CD4-positive, CD25-positive, alpha-beta regulatory T cell (primary cell): ENCODE measurements at regions not wholly inside any gene's neighbourhood (a gene's known extent, or its start where the extent isn't known, plus 50 kb on each side); places are given as distances from the start of the nearest gene placed in this dataset.

Experiments
- ATAC-seq, 2 donors: fragments of 150-1000 bp; cut with Tn5 transposase; one replicate each; pipeline ENCODE4 v1.10.0; 2021; ENCODE audit warnings: low read depth in 2 of 2, moderate number of reproducible peaks in 2 of 2, moderate library complexity in 1 of 2
- DNase-seq, 3 donors: peaks; one replicate each; pipeline versions ENCODE4 v3.0.0 to v3.0.0-alpha.2; 2012 to 2022; ENCODE audit warnings: mixed read lengths in 1 of 3
- H3K27ac ChIP-seq: one replicate; pipeline ENCODE4 v1.7.0; 2013; ENCODE audit warnings: mild to moderate bottlenecking, low read length; ENCODE audit not compliant: insufficient read depth, poor library complexity, severe bottlenecking
- H3K27me3 ChIP-seq: one replicate; pipeline ENCODE4 v1.7.0; 2013; ENCODE audit warnings: low read length; ENCODE audit not compliant: control insufficient read depth, insufficient read depth
- H3K36me3 ChIP-seq: one replicate; pipeline ENCODE4 v1.7.0; 2013; ENCODE audit warnings: mild to moderate bottlenecking, low read length, moderate library complexity; ENCODE audit not compliant: control insufficient read depth, insufficient read depth
- H3K4me1 ChIP-seq: 2 replicates; pipeline ENCODE4 v1.7.0; 2013; ENCODE audit warnings: mild to moderate bottlenecking, low read length; ENCODE audit not compliant: insufficient read depth, control insufficient read depth, poor library complexity, severe bottlenecking
- H3K4me3 ChIP-seq: one replicate; pipeline ENCODE4 v1.7.0; 2013; ENCODE audit warnings: low read depth, mild to moderate bottlenecking, low read length, moderate library complexity
- H3K9me3 ChIP-seq, 2 experiments: 1 replicate in 1 of 2; 2 replicates in 1 of 2; pipeline ENCODE4 v1.7.0; 2013; ENCODE audit warnings: low read length in 2 of 2, mild to moderate bottlenecking in 1 of 2, moderate library complexity in 1 of 2; ENCODE audit not compliant: control insufficient read depth in 2 of 2
- H3K27ac Mint-ChIP-seq, 3 donors: one replicate each; pipeline ENCODE4 v1.8.0; 2020 to 2022; ENCODE audit warnings: mild to moderate bottlenecking in 3 of 3, mixed read lengths in 3 of 3, moderate library complexity in 2 of 3
- H3K27me3 Mint-ChIP-seq: one replicate; pipeline ENCODE4 v1.8.0; 2022; ENCODE audit warnings: mild to moderate bottlenecking, mixed read lengths
- H3K36me3 Mint-ChIP-seq: one replicate; pipeline ENCODE4 v1.8.0; 2020; ENCODE audit warnings: mixed read lengths
- H3K4me1 Mint-ChIP-seq, 4 donors: one replicate each; pipeline ENCODE4 v1.8.0; 2020 to 2022; ENCODE audit warnings: mixed read lengths in 4 of 4, mild to moderate bottlenecking in 1 of 4
- H3K4me3 Mint-ChIP-seq, 4 donors: one replicate each; pipeline ENCODE4 v1.8.0; 2020 to 2022; ENCODE audit warnings: mild to moderate bottlenecking in 4 of 4, mixed read lengths in 4 of 4, moderate library complexity in 3 of 4
- H3K9me3 Mint-ChIP-seq, 7 donors: one replicate each; pipeline ENCODE4 v1.8.0; 2020 to 2022; ENCODE audit warnings: mixed read lengths in 7 of 7, mild to moderate bottlenecking in 3 of 7, moderate library complexity in 2 of 7

DNA sequence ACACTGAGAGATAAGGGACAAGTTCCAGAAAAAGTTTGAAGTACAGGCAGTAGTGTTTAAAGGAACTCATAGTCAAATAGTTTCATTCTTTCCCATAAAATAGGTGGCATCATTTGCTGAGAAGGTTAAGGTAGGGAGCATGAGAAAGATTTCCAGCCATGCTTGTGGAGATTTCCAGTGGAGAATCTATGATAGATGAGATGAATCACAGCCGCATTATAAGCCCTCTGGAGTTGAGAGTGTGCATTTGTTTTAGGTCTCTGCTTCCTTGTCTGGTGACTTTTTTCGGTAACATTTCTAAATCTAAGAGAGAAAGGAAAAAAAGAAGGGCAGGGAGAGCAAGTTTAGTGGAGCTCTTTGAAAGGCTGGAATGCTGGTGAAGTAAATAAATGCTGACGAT is 108.7 kb downstream of the DISP1 start:
- Histone ChIP-seq H3K9me3 (no peaks in the 10 kb centered on the region), H3K27me3 (no peaks in the 10 kb centered on the region), H3K36me3 (no peaks in the 10 kb centered on the region), H3K4me3 (no peak overlapping the region), H3K4me1 (no peaks in the 10 kb centered on the region), H3K27ac (no peak overlapping the region)
- H3K9me3 Mint-ChIP-seq, result no peaks in the 10 kb centered on the region
- DNase-seq (no peak), ATAC-seq (no peak)
- H3K4me3 Mint-ChIP-seq, result no peak overlapping the region
- H3K4me1 Mint-ChIP-seq, result no peaks in the 10 kb centered on the region
- no peak overlapping the region for H3K27ac Mint-ChIP-seq
- H3K27me3 Mint-ChIP-seq, result no peaks in the 10 kb centered on the region
- no peaks in the 10 kb centered on the region for H3K36me3 Mint-ChIP-seq

DNA sequence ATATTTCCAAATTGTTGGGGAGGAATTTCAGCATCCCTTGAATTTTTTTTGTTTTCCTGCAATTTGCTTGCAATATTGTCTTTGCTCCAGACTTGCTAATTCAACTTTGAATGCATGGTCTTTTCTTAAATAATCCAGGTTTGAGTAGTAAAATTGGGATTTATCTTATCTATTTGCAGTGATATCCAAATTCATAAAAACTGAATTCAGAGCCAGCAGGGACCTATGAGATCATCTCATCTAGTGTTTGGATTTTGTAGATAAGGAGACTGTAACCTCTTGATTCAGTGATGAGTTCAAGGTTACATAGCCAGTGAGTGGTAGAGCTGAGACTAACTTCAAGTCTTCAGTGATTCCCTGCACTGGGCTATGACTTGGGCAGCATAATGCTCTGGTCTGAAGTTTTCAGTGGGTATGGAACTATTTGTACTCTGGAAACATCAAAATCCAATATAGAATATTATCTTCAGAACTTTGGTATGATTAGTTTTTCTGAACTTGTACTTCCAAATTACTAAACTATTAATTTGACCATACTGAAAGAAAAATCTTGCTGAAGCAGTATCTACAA is 109.4 kb downstream of the DISP1 start:
- Mint-ChIP-seq H3K4me1 (no peaks in the 10 kb centered on the region), H3K4me3 (no peak overlapping the region), H3K27me3 (no peaks in the 10 kb centered on the region), H3K9me3 (no peaks in the 10 kb centered on the region), H3K27ac (no peak overlapping the region), H3K36me3 (no peaks in the 10 kb centered on the region)
- DNase-seq, result no peak
- Histone ChIP-seq H3K9me3 (no peaks in the 10 kb centered on the region), H3K27ac (no peak overlapping the region), H3K4me1 (no peaks in the 10 kb centered on the region), H3K36me3 (no peaks in the 10 kb centered on the region), H3K4me3 (no peak overlapping the region), H3K27me3 (no peaks in the 10 kb centered on the region)
- ATAC-seq, result no peak

DNA sequence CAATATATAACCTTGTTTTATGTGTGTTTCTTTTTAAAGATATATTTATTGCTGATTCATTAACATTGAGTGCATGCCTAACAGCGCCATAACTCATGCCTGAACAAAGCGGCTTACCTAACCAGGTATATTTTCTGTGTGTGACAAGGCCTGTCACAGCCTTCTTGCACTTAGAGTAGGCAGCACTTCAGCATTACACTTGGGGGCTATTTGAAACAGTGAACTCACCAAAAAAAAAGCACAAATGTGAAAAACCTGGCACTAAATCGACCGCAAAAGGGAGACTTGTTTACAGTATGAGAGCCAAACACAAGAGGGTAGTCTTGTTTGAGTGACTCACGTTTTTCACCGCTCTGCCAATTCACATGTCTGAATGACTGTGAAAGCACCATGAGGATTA is 111.7 kb downstream of the DISP1 start:
- no peak overlapping the region for H3K27ac ChIP-seq
- no peak overlapping the region for H3K4me3 Mint-ChIP-seq
- H3K27ac Mint-ChIP-seq, result no peak overlapping the region
- no peaks in the 10 kb centered on the region for H3K27me3 Mint-ChIP-seq
- H3K4me3 ChIP-seq, result no peak overlapping the region
- no peaks in the 10 kb centered on the region for H3K9me3 Mint-ChIP-seq
- DNase-seq, result no peak
- H3K36me3 Mint-ChIP-seq, result peaks cover 4% of the 10 kb centered on the region
- no peaks in the 10 kb centered on the region for H3K27me3 ChIP-seq
- no peak for ATAC-seq
- H3K9me3 ChIP-seq, result no peaks in the 10 kb centered on the region
- no peaks in the 10 kb centered on the region for H3K4me1 ChIP-seq
- no peaks in the 10 kb centered on the region for H3K4me1 Mint-ChIP-seq
- no peaks in the 10 kb centered on the region for H3K36me3 ChIP-seq

DNA sequence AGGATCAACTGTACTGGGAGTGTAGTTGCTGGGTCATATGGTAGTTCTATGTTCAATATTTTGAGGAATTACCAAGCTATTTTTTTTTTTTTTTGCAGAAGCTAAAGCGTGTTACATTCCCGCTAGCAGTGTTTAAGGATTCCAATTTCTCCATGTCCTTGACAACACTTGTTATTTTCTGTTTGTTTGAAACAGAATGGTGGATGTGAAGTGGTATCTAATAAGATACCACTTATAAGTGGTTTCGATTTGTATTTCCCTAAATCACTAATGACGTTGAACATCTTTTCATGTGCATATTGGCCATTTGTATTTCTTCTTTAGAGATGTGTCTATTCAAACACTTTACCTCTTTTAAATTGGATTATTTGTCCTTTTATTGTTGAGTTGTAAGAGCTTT is 112.2 kb downstream of the DISP1 start:
- Mint-ChIP-seq H3K4me1 (no peaks in the 10 kb centered on the region), H3K27me3 (no peaks in the 10 kb centered on the region), H3K4me3 (no peak overlapping the region), H3K36me3 (peaks cover 4% of the 10 kb centered on the region), H3K9me3 (no peaks in the 10 kb centered on the region), H3K27ac (no peak overlapping the region)
- no peaks in the 10 kb centered on the region for H3K4me1 ChIP-seq
- H3K27ac ChIP-seq, result no peak overlapping the region
- ATAC-seq (no peak), DNase-seq (no peak)
- no peak overlapping the region for H3K4me3 ChIP-seq
- H3K27me3 ChIP-seq, result no peaks in the 10 kb centered on the region
- H3K9me3 ChIP-seq, result no peaks in the 10 kb centered on the region
- H3K36me3 ChIP-seq, result no peaks in the 10 kb centered on the region

DNA sequence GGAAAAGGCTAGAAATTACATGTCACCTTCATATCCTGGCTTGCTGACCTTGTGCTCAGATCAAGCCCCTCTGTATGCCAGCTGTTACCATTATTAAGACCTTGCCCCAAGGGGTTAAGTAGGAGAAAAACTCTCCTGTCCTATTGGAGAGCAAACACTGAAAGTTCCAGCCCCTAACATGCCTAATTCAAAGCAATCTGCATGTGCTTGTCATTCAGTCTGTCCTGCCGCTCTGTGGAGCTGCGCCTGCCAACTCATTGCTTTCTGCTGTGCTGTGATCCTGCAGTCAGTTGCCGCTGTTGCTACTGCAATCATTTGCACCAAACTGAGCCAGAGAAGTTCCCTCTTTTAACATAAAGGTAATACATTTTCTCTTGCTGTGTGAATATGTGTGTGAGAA is 113.4 kb downstream of the DISP1 start:
- H3K36me3 ChIP-seq, result no peaks in the 10 kb centered on the region
- no peaks in the 10 kb centered on the region for H3K4me1 ChIP-seq
- Mint-ChIP-seq H3K36me3 (peaks cover 4% of the 10 kb centered on the region), H3K9me3 (no peaks in the 10 kb centered on the region), H3K4me3 (no peak overlapping the region), H3K27me3 (no peaks in the 10 kb centered on the region), H3K27ac (no peak overlapping the region), H3K4me1 (no peaks in the 10 kb centered on the region)
- ATAC-seq (no peak), DNase-seq (no peak)
- H3K27ac ChIP-seq, result no peak overlapping the region
- H3K9me3 ChIP-seq, result no peaks in the 10 kb centered on the region
- no peak overlapping the region for H3K4me3 ChIP-seq
- no peaks in the 10 kb centered on the region for H3K27me3 ChIP-seq

DNA sequence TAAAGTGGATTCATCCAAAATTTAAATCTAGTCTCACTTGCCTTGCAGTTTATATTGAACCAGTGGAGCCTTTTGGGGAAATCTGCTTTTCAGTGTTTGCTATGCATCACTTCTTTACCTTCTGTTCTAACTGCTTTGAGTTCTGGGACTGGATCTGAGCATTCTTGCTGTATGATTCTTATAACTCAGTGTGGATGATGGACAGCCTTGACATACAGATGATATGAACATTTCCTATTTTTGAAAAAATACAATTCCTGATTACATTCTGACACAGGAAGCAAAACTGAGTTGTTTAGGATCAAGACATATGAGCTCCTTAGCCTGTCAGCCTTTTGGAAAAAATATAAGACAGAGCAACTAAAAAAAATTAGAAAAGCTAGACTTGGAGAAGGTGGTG is 115.2 kb downstream of the DISP1 start:
- Mint-ChIP-seq H3K4me1 (peaks cover 0 to 2% (median 0%) of the 10 kb centered on the region in 4 donors), H3K9me3 (no peaks in the 10 kb centered on the region), H3K27me3 (no peaks in the 10 kb centered on the region), H3K27ac (no peak overlapping the region), H3K36me3 (peaks cover 4% of the 10 kb centered on the region), H3K4me3 (no peak overlapping the region)
- Histone ChIP-seq H3K9me3 (no peaks in the 10 kb centered on the region), H3K27ac (no peak overlapping the region), H3K4me3 (no peak overlapping the region), H3K36me3 (no peaks in the 10 kb centered on the region), H3K27me3 (no peaks in the 10 kb centered on the region), H3K4me1 (no peaks in the 10 kb centered on the region)
- no peak for ATAC-seq
- no peak for DNase-seq

- Mint-ChIP-seq H3K27me3 (no peaks in the 10 kb centered on the region), H3K36me3 (peaks cover 4% of the 10 kb centered on the region), H3K9me3 (no peaks in the 10 kb centered on the region), H3K4me1 (peaks cover 0 to 2% (median 0%) of the 10 kb centered on the region in 4 donors), H3K27ac (peak overlapping the region in 1 of 3 donors; percentile 8), H3K4me3 (no peak overlapping the region)
- DNase-seq, result no peak
- Histone ChIP-seq H3K27ac (no peak overlapping the region), H3K9me3 (no peaks in the 10 kb centered on the region), H3K36me3 (no peaks in the 10 kb centered on the region), H3K27me3 (no peaks in the 10 kb centered on the region), H3K4me3 (no peak overlapping the region), H3K4me1 (no peaks in the 10 kb centered on the region)
- ATAC-seq, result no peak
These were observed 116.2 kb downstream of the DISP1 start for GRCh38 chr1:222931023-222931422.

- Mint-ChIP-seq H3K36me3 (peaks cover 4% of the 10 kb centered on the region), H3K4me1 (peaks cover 0 to 2% (median 0%) of the 10 kb centered on the region in 4 donors), H3K27me3 (no peaks in the 10 kb centered on the region), H3K4me3 (no peak overlapping the region), H3K9me3 (no peaks in the 10 kb centered on the region), H3K27ac (no peak overlapping the region)
- Histone ChIP-seq H3K27me3 (no peaks in the 10 kb centered on the region), H3K36me3 (no peaks in the 10 kb centered on the region), H3K4me3 (no peak overlapping the region), H3K27ac (no peak overlapping the region), H3K4me1 (no peaks in the 10 kb centered on the region), H3K9me3 (no peaks in the 10 kb centered on the region)
- ATAC-seq, result no peak
- DNase-seq, result no peak
These were observed 118.4 kb downstream of the DISP1 start for GRCh38 chr1:222933273-222933672.
